Fibroblast of pulmonary artery (primary cell): ENCODE measurements at regions not wholly inside any gene's neighbourhood (a gene's known extent, or its start where the extent isn't known, plus 50 kb on each side); places are given as distances from the start of the nearest gene placed in this dataset.

Source experiments
- DNase-seq: peaks from one replicate; pipeline ENCODE4 v3.0.0-alpha.2; 2010; ENCODE audit warnings: low read depth
- H3K4me3 ChIP-seq: replicated peaks from 2 replicates; pipeline ENCODE4 v1.5.1; 2011; ENCODE audit warnings: low read depth, mild to moderate bottlenecking, control low read depth, low read length, moderate library complexity
- CTCF ChIP-seq: IDR thresholded peaks from 2 replicates; pipeline ENCODE4 v1.5.1; 2011; ENCODE audit warnings: mild to moderate bottlenecking, control low read depth, low read length, inconsistent platforms; ENCODE audit errors: missing control alignments

- no peak for TF ChIP-seq CTCF
- no peak overlapping the region for H3K4me3 ChIP-seq
- DNase-seq = no peak
Observed at GRCh38 chr5:135702191-135702590, 123.4 kb upstream of the CXCL14 start.

- DNase-seq = no peak
- no peak overlapping the region for H3K4me3 ChIP-seq
- no peak for TF ChIP-seq CTCF
Observed at GRCh38 chr5:135700731-135701130, 121.9 kb upstream of the CXCL14 start.

- DNase-seq = no peak
- no peak for TF ChIP-seq CTCF
- no peak overlapping the region for H3K4me3 ChIP-seq
Observed at GRCh38 chr5:135697959-135698345, 119.2 kb upstream of the CXCL14 start.

GRCh38 chr5:135697251-135697958 lies 118.6 kb upstream of the CXCL14 start:
- TF ChIP-seq CTCF = no peak
- no peak overlapping the region for H3K4me3 ChIP-seq
- no peak for DNase-seq

- no peak overlapping the region for H3K4me3 ChIP-seq
- no peak for DNase-seq
- no peak for TF ChIP-seq CTCF
Observed at GRCh38 chr5:135696317-135696716, 117.5 kb upstream of the CXCL14 start.

GRCh38 chr5:135695656-135696313 lies 117.0 kb upstream of the CXCL14 start:
- no peak overlapping the region for H3K4me3 ChIP-seq
- no peak for TF ChIP-seq CTCF
- DNase-seq = no peak

GRCh38 chr5:135694906-135695305 lies 116.1 kb upstream of the CXCL14 start:
- no peak overlapping the region for H3K4me3 ChIP-seq
- no peak for DNase-seq
- no peak for TF ChIP-seq CTCF
